Rectal smooth muscle tissue (tissue), 1 donor: ENCODE measurements at regions not wholly inside any gene's neighbourhood (a gene's known extent, or its start where the extent isn't known, plus 50 kb on each side); places are given as distances from the start of the nearest gene placed in this dataset.
"Not testable (repeated sequence)": the region's sequence is repeated elsewhere in the genome, so short reads cannot be mapped to it uniquely, and the experiment has no call there.

Source experiments
- H3K27ac ChIP-seq: one replicate; pipeline ENCODE4 v1.7.0; 2013; ENCODE audit warnings: low read depth, low read length, inconsistent platforms
- H3K27me3 ChIP-seq: one replicate; pipeline ENCODE4 v1.7.0; 2013; ENCODE audit warnings: low read length; ENCODE audit not compliant: control insufficient read depth, insufficient read depth
- H3K36me3 ChIP-seq: one replicate; pipeline ENCODE4 v1.7.0; 2013; ENCODE audit warnings: low read length; ENCODE audit not compliant: control insufficient read depth, insufficient read depth
- H3K4me1 ChIP-seq: one replicate; pipeline ENCODE4 v1.7.0; 2013; ENCODE audit warnings: low read length; ENCODE audit not compliant: control insufficient read depth, insufficient read depth
- H3K4me3 ChIP-seq: one replicate; pipeline ENCODE4 v1.7.0; 2013; ENCODE audit warnings: low read length
- H3K9ac ChIP-seq: one replicate; pipeline ENCODE4 v1.7.0; 2013; ENCODE audit warnings: low read length

- Histone ChIP-seq H3K27ac (no peak overlapping the region), H3K4me3 (no peak overlapping the region), H3K36me3 (no peaks in the 10 kb centered on the region), H3K9ac (no peak overlapping the region), H3K4me1 (no peaks in the 10 kb centered on the region), H3K27me3 (no peaks in the 10 kb centered on the region)
Measured at GRCh38 chr2:105990624-105991023, 203.5 kb downstream of the UXS1 start.

GRCh38 chr2:105989803-105990202, 204.3 kb downstream of the UXS1 start:
- not testable (repeated sequence) for H3K9ac ChIP-seq, H3K4me3 ChIP-seq, H3K4me1 ChIP-seq, H3K27me3 ChIP-seq, H3K36me3 ChIP-seq, H3K27ac ChIP-seq

- H3K9ac ChIP-seq = no peak overlapping the region
- H3K27ac ChIP-seq = no peak overlapping the region
- H3K4me3 ChIP-seq = no peak overlapping the region
- no peaks in the 10 kb centered on the region for H3K36me3 ChIP-seq
- no peaks in the 10 kb centered on the region for H3K4me1 ChIP-seq
- H3K27me3 ChIP-seq = no peaks in the 10 kb centered on the region
Measured at GRCh38 chr2:105989070-105989469, 205.0 kb downstream of the UXS1 start.

GRCh38 chr2:105977807-105978206, 216.3 kb downstream of the UXS1 start:
- H3K27ac ChIP-seq = no peak overlapping the region
- no peaks in the 10 kb centered on the region for H3K27me3 ChIP-seq
- no peak overlapping the region for H3K9ac ChIP-seq
- no peaks in the 10 kb centered on the region for H3K4me1 ChIP-seq
- H3K4me3 ChIP-seq = no peak overlapping the region
- no peaks in the 10 kb centered on the region for H3K36me3 ChIP-seq

GRCh38 chr2:105977212-105977611, 216.9 kb downstream of the UXS1 start:
- H3K9ac ChIP-seq = no peak overlapping the region
- H3K4me3 ChIP-seq = no peak overlapping the region
- H3K27me3 ChIP-seq = no peaks in the 10 kb centered on the region
- no peaks in the 10 kb centered on the region for H3K4me1 ChIP-seq
- H3K27ac ChIP-seq = no peak overlapping the region
- H3K36me3 ChIP-seq = no peaks in the 10 kb centered on the region

GRCh38 chr2:105974812-105975211, 219.3 kb downstream of the UXS1 start:
- Histone ChIP-seq H3K27ac (no peak overlapping the region), H3K4me1 (no peaks in the 10 kb centered on the region)

GRCh38 chr2:105972927-105973326, 221.2 kb downstream of the UXS1 start:
- no peak overlapping the region for H3K9ac ChIP-seq
- no peaks in the 10 kb centered on the region for H3K4me1 ChIP-seq
- H3K36me3 ChIP-seq = no peaks in the 10 kb centered on the region
- H3K4me3 ChIP-seq = no peak overlapping the region
- no peak overlapping the region for H3K27ac ChIP-seq
- no peaks in the 10 kb centered on the region for H3K27me3 ChIP-seq

More at GRCh38 chr2:105974812-105975211, 219.3 kb downstream of the UXS1 start:
- Histone ChIP-seq H3K27me3 (no peaks in the 10 kb centered on the region), H3K4me3 (no peak overlapping the region), H3K9ac (no peak overlapping the region), H3K36me3 (no peaks in the 10 kb centered on the region)

- Histone ChIP-seq H3K9ac (no peak overlapping the region), H3K4me1 (no peaks in the 10 kb centered on the region), H3K27me3 (no peaks in the 10 kb centered on the region), H3K4me3 (no peak overlapping the region), H3K27ac (no peak overlapping the region), H3K36me3 (no peaks in the 10 kb centered on the region)
Measured at GRCh38 chr2:105972246-105972645, 221.9 kb downstream of the UXS1 start.

GRCh38 chr2:105969552-105969951, 224.5 kb downstream of the UXS1 start:
- Histone ChIP-seq H3K36me3 (no peaks in the 10 kb centered on the region), H3K27ac (no peak overlapping the region), H3K9ac (no peak overlapping the region)

GRCh38 chr2:105962221-105962620, 217.5 kb downstream of the NCK2 start:
- no peak overlapping the region for H3K27ac ChIP-seq
- H3K36me3 ChIP-seq = no peaks in the 10 kb centered on the region
- H3K27me3 ChIP-seq = no peaks in the 10 kb centered on the region
- no peak overlapping the region for H3K9ac ChIP-seq
- no peak overlapping the region for H3K4me3 ChIP-seq
- no peaks in the 10 kb centered on the region for H3K4me1 ChIP-seq

More at GRCh38 chr2:105969552-105969951, 224.5 kb downstream of the UXS1 start:
- Histone ChIP-seq H3K4me3 (no peak overlapping the region), H3K27me3 (no peaks in the 10 kb centered on the region), H3K4me1 (no peaks in the 10 kb centered on the region)

- no peaks in the 10 kb centered on the region for H3K36me3 ChIP-seq
- no peaks in the 10 kb centered on the region for H3K27me3 ChIP-seq
- no peak overlapping the region for H3K27ac ChIP-seq
- H3K9ac ChIP-seq = no peak overlapping the region
- H3K4me3 ChIP-seq = no peak overlapping the region
- H3K4me1 ChIP-seq = no peaks in the 10 kb centered on the region
Measured at GRCh38 chr2:105961599-105962146, 217.0 kb downstream of the NCK2 start.

- Histone ChIP-seq H3K27ac (no peak overlapping the region), H3K27me3 (no peaks in the 10 kb centered on the region), H3K9ac (no peak overlapping the region), H3K4me3 (no peak overlapping the region), H3K4me1 (no peaks in the 10 kb centered on the region), H3K36me3 (no peaks in the 10 kb centered on the region)
Measured at GRCh38 chr2:105959357-105959756, 214.6 kb downstream of the NCK2 start.

GRCh38 chr2:105954891-105955290, 210.2 kb downstream of the NCK2 start:
- Histone ChIP-seq H3K36me3 (no peaks in the 10 kb centered on the region), H3K4me1 (no peaks in the 10 kb centered on the region), H3K9ac (no peak overlapping the region), H3K4me3 (no peak overlapping the region), H3K27ac (no peak overlapping the region), H3K27me3 (no peaks in the 10 kb centered on the region)
